ENCODE measurements at regions not wholly inside any gene's neighbourhood (a gene's known extent, or its start where the extent isn't known, plus 50 kb on each side); places are given as distances from the start of the nearest gene placed in this dataset.

DNA sequence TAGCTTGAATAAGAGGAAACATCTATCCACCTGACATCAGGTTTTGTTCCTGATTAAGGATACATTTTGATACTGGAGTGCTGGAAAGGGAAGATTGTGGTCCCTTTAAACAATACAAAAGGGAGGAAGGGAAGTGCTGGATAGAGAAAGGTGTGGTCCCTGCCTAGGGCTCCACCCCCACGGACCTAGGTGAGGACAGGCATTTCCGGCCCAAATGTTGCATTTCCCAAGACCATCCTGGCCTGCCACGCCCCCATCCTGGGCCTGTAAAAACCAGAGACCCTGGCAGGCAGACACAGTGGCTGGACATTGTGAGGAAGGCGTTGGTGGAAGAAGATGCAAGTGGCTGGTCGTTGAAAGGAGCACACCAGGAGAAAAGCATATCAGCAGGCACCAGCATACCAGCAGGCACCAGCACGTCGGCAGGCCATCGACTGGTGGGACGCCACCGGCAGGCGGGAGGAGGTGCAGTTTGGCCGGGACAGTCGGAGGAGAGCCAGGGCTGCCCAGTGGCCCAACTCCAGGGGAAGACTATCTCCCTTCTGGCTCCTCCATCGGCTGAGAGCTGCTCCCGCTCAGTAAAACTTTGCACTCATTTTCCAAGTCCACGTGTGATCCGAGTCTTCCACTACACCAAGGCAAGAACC lies 53.2 kb upstream of the AMN1 start:
- DNase-seq (ENCODE audit: low spot score), result no peak

DNA sequence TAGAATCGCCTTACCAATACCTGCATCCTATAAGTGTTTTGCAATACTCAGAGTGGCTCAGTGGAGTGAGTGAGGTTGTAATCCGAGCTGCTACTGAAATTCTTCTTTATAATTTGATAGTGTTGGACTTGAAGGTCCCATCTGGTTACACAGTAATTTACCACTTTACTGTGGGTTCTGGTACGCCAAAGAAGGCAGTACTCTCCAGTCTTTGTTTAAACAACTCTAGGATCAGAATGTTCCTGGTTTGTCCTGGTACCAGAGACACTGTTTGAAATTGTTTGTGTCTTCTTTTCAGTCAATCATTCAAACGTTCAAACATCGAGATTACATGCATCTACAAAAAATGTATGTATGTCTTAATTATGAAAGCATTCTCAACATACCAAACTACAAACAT lies 51.3 kb upstream of the AMN1 start:
- DNase-seq (ENCODE audit: low spot score), result no peak

DNA sequence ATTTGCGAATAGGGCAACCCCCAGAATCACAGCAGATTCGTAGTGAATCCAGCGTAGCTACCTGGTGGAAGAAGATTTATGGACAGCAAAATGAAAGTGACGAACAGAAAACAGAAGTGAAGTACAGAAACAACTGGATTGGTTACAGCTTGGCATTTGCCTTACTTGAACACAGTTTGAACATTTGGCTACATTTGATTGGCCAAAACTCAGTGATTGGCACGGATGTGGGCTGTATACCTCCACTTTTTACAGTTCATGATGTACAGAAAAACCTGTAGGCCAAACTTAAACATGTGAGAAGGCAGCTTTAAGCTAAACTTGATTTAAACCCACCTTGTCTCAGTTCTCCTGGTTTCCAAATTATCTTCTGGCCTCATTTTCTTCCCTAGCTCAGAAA lies 49.9 kb upstream of the AMN1 start:
- no peak for DNase-seq (ENCODE audit: low spot score)
